GM11168 (cell line): ENCODE measurements at regions not wholly inside any gene's neighbourhood (a gene's known extent, or its start where the extent isn't known, plus 50 kb on each side); places are given as distances from the start of the nearest gene placed in this dataset.

Experiments
- in situ Hi-C: fragments of 300-500 bp; cut with MboI; formaldehyde crosslinking; loops from one replicate; pipeline ENCODE4 v1.12.0; 2022; ENCODE audit warnings: low sequenced_read_pairs; ENCODE audit not compliant: unreplicated experiment

DNA sequence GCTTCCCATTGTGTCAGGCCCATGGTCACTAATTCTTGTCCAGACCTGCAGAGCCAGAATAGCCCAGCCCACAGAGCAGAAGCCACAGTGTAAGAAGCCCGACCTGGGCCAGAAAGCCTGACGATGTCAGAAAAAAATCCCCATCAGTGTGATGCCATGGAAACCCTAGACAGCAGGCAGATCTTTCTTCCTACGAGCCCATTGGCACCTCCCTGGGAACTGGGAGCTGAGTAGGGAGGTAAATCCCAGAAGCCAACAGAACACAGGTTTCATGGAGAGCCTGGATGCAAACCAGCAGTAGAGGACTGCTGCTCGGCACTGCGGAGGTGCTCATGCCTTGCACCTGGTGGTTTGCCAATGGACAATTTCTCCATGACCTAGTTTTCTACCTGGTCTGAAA, 82.2 kb upstream of the SLC22A16 start:
- in situ Hi-C loops = no loop called here

DNA sequence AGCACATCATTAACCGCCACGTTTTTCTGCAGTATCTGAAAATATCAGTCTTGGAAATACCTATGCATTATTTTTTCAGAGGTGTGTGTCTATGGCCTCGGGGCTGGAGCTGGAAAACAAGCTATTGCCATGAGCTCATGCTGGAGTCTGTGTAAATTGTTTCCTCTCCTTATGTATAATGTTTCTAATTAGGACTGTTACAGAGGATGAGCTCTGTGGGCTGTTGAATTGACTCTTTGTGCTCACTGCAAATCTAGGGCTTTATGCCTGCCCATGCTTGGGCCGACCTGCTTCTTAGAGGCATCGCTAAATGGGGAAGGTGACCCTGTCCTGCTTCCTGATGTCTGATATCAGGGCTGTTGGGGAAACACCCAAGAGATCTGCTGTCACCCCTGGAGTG, 80.8 kb upstream of the SLC22A16 start:
- in situ Hi-C loops = no loop called here

DNA sequence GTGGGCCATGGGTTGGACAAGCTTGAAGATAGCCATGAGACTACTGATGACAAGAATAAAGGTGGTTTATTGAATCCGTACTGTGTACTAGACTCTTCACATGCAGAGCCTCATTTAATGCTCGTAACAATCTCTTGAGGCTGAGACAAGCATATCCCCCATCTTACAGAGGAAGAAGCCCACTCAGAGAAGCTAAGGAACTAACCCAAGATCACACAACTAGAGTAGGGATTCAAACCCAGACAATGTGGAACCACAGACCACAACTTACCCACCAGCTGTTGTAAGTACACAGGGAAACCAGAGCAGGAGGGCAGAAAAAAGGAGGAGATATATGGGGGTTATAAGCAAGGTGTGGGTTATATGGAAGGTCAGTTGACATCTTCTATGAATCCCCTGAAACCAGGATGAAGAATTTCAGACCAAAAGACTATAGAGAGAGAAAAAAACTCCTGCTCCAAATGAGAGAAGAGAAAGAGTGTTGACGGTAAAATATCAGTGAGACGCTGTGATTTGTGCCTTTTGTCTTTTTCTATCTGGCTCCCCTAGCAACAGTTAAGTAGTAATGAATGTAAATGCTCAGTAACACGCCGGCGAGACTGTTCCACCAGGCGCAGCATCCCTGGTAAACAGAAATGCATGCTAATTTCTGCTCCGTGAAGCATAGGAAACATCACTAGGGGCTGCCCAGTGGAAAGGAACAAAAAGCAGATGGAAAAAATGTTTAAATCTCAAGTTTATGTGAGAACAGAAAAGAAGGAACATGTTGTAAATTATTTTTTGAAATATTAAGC, 80.1 kb upstream of the SLC22A16 start:
- in situ Hi-C loops = no loop called here

DNA sequence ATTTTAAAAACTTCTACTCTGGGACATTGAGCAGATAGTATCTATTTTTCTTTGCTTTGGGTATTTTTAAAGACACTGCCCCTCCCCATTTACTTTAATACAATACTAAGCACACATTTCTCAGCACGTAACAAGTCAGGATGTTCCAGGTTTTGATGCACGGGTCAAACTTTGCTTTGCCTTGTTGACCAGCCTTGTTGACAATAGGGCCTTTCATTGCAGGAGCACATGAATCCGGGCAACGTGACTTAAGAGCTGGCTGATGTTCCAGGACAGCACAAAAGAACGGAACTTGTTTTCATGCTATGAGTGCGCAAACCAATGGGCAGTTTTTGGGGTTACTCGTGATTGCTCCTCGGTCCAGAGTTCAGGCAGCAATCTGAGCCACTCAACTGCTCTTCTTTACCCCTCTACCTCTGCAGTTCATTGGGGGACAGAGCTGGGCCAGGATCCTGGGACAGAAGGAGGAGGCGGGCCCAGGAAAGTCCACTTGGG, 78.6 kb upstream of the SLC22A16 start:
- in situ Hi-C loops = no loop called here

DNA sequence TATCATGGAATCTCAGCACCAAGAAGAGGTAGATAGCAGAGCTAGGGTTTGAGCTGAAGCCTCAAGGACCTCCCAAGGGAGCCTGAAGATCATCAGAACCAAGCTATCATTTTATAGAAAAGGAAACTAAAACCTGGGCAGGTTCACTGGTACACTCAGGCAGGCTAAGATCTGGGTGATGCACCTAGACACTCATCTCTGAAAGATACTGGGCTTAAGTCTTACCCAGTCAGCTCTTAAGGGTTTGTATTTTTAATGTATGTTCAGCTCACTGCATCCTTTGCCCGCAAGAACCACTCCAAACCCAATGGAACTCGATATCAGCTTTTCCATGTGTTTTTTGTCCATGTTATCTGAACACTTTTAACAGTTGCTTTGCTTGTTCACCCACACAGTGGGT, 78.0 kb upstream of the SLC22A16 start:
- in situ Hi-C loops = no loop called here

DNA sequence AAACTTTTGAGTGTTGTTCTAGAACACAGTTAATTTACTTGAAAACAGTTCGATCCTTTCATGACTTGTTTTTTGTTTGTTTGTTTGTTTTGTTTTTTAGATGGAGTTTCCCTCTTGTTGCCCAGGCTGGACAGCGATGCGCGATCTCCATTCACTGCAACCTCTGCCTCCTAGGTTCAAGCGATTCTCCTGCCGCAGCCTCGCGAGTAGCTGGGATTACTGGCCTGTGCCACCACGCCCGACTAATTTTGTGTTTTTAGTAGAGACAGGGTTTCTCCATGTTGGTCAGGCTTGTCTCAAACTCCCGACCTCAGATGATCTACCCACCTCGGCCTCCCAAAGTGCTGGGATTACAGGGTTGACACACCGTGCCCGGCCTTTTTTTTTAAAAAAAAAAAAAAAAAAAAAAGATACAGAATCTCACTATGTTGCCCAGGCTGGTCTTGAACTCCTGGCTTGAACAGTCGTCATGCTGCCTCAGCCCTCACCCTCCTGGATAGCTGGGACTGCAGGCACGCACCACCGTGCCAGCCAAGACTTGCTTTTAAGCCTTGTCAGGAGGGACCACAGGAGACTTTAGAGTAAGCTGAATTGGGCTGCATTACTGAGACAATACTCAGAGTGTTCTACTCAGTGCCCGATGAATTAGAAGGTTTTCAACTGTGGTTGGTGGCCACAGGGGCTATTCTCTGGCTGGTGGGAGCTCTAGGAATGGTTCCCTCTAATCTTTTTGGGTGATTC, 76.7 kb upstream of the SLC22A16 start:
- in situ Hi-C loops = no loop called here

DNA sequence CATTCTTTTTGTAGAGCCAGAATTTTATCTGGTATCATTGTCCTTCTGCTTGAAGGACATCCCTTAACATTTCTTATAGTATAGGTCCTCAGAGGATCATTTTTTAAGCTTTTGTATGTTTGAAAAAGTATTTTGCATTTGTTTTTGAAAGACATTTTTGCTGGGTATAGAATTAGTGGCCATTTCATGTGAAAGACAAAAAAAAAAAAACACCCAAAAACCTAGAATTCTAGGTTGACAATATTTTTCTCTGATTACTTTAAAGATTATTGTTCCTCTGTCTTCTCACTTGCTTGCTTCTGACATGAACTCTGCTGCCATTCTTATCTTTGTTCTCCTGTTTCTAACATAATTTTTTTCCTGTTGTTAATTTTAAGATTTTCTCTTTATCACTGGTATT, 75.7 kb upstream of the SLC22A16 start:
- in situ Hi-C loops = no loop called here

DNA sequence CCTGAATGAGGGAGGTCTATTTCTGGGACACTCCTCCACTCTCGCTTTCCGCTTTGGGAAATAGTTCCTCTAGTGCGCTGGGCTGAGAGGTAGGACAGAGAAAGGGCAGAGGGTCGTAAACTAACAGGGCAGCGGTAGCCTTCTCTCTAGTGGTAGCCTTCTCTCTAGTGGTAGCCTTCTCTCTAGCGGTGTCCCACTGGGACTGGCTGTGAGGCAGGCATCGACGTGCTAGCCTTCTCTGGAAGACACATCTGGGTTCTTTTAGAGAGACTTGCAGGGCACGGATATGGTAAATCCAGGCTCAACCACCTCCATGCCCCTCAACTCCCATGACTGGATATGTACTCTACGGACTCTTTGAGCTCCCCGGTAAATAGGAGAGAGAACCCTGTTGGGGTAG, 74.7 kb upstream of the SLC22A16 start:
- in situ Hi-C loops = no loop called here

DNA sequence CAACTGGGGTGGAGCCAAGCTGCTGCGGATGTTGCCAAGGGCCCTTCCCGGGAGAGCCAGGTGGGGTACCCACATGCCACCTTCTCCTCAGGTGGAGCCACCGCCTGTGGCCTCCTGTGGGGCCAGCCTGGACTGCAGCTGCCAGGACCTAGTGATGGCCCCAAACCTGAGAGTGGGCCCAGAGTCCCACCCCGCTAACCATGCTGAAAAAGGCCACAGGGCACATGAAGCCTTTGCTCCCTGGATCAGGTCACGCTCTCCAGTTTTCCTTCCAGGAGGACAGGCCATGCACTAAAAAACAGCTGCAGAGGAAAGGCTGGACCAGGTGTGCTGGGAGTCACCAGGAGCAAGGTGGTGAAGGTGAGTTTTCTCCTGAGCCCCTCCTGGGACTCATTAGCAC, 73.9 kb upstream of the SLC22A16 start:
- in situ Hi-C loops = no loop called here

DNA sequence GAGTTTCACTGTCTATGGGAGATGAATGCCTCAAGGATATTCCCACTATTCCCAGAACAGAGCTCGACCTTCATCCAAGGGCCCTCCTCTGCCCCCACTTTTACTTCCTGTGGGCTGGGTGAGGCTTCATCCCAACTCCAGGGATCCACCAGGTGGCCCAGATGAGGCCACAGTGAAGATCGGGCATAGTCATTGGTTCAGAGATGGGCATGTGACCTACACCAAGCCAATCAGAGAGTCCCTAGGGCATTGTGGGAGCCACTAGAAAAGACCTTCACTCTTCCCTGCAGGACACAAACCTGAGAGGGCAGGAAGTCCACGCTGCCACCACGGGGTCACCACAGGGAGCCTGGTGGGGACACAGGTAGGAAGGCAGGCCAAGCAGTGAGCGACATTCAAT, 72.9 kb upstream of the SLC22A16 start:
- in situ Hi-C loops = no loop called here

DNA sequence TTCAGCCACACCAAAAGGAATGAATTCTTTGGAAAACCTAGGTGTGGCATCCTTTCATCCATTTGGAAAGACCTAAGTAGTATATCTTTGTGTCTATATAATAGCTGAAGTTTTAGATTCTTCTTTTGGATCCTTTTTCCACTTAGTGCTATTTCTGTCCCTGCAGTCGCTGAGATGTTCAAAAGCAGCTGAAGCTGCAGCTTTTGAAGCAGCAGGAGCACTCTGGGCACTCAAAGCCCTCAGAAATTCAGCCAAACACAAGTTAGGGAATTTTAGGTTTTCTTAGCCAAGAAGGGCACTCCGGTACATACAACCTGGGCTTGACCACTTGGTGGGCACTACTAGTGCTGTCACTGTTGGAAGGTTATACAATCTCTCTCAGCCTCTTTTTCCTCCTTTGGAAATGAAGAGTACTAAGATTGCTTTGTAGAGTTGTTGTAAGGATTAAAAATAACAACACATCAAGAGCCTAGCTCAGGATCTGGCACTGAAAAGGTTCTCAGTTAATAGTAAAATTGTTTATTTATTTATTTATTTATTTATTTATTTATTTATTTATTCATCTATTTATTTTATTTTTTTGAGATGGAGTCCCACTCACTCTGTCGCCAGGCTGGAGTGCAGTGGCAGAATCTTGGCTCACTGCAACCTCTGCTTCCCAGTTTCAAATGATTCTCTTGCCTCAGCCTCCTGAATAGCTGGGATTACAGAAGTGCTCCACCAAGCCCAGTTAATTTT, 71.9 kb upstream of the SLC22A16 start:
- in situ Hi-C loops = no loop called here

DNA sequence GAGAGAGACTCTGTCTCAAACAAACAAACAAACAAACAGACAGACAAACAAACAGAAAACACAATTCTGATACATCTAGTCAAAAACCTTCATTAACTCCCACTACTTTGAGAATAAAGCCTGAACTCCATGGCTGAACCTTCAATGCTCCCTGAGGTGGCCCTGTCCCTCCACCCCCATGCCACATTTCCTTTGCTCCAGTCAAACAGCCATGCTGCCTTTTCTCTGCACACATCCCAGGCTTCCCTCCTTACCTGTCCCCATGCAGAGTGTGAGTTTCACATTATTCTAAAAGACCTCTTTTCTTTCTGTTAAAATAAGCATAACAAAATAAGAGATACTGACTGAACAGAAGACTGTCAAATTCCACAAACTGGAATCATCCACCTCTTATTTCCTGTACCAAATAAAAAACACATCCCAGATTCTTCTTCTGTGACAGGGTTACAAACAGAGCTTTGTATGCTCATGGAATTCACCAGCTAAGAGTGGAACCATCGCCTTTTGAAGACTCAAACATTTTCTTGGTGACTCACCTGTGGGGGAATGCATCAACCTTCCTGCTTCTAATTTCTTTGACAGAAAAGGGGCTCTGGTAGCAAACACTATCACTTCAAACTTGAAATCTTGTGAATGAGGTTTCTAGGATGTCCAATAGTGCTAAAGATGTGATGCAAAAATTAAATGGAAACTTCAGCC, 71.0 kb upstream of the SLC22A16 start:
- in situ Hi-C loops = no loop called here

DNA sequence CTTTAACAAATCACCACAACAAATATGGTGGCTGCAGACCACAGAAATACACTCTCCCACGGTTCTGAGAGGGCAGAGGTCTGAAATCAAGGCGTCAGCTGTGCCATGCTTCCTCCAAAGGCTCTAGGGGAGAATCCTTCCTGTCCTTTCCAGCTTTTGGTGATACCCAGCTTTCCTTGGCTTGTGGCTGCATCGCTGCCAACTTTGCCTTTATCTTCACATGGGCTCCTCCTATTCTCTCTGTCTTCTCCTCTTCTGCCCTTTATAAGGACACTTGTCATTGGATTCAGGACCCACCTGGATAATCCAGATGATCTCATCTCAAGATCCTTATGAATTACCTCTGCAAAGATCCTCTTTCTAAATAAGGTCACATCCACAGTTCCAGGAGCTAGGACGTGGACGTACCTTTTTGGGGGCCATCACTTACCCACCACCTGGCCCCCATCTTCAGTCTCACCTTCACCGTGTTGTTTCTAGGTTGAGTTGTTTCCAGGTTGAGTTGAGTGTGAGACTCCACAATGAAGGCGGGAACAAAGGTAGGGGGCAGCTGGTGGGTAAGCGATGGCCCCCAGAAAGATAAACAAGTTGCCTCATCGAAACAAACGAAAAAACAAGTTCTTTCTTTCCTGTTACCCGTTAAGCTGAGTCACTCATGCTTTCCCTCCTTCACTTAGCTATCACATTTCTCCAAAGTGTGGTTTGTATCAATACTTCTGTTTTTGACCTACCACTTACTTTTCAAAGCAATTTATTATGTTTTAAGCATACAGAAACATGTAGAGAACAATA, 68.9 kb upstream of the SLC22A16 start:
- in situ Hi-C loops = no loop called here

DNA sequence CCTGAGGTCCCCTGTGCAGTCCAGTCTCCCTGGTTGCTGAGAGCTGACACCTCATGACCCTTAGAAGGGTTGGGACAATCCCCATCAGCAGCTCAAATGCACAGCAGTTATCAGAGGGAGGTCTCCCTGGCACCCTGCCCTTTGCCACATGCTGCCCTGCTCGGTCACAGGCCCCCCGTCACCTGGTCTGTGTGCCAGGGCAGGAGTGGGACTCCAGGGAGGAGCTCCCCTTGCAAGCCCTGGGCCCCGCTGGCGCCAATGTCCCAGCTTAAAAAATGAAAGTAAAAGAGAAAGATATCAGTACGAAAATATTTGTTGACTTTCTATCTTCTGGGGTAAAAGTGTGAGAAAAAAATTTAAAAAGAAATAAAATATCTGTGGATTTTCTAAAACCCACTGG, 68.1 kb upstream of the SLC22A16 start:
- in situ Hi-C loops = no loop called here

DNA sequence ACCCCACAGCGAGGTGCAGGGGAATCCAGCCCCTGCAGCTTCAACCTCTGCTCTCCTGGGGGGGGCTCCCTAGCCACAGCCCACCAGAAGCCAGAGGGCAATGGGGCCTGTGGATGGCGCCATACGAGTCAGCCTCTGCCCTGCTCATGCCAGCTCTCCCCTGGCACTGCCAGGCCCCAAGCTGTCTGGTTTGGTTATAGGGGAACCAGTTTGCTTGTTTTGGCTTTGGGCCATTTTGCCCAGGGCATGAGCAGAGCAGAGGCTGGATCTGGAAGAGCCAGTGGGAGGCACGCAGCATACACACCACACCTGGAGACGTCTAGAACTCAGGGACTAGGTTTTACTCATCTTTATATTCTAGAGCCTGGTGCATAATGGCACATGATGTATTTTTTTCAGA, 66.7 kb upstream of the SLC22A16 start:
- in situ Hi-C loops = no loop called here

DNA sequence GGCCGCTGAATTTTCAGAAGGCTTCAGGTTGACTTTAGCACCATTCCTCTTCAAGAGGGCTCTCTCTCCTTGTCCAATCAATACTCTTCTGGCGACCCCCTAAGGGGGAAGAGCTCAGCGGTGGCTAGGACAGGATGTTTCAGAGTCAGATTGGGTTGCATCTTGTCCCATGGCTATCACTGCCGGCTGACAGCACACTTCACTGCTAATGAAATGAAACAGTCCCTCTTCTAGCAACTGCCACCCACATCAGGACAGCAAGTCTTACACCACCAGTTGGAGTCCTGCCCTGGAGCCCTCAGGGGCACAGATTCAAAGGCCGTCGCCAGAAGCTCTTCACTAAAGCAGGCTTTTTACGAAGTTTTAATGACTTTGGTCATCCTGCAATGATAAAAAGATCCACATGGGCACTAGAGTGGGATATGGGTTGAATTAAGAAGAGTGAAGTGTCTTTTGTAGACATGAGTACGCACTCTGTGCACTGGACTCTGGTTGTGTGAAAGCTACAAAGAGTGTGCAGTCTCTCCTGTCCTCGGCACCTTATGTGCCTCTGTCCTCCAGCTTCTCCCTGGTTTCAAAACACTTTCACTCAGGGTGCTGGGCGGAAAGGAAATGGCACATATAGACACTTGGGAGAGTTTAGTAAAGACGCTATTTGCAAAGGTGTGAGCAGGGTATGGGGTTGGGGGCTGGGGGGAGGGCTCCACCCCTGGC, 66.1 kb upstream of the SLC22A16 start:
- in situ Hi-C loops = no loop called here

DNA sequence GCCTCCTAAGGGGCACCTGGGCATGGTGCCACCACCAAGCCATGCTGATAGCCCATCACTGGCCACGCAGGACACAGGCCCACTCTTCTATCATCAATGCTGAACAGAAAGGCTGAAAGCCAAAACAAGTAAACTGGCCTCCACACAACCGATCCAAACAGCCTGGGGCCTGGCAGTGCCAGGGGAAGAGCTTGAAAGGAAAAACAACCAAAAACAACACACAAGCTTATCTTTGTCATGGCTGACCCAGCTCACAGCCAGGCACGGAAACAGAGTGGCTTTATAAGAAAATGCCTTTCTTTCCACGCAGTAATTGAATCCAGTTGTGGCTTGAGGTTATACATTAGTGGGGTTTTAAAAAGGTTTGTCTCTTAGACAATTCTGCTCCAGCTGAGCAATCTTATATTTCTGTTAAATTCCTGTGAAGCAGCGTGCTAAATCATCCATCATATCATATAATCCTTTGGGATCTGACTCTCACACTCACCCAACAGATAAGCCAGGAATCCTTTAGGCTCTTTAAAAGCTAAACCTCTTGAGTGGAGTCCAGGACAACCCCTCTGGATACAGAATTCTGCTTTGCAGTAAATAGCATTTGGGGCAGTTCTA, 65.4 kb upstream of the SLC22A16 start:
- in situ Hi-C loops = no loop called here

DNA sequence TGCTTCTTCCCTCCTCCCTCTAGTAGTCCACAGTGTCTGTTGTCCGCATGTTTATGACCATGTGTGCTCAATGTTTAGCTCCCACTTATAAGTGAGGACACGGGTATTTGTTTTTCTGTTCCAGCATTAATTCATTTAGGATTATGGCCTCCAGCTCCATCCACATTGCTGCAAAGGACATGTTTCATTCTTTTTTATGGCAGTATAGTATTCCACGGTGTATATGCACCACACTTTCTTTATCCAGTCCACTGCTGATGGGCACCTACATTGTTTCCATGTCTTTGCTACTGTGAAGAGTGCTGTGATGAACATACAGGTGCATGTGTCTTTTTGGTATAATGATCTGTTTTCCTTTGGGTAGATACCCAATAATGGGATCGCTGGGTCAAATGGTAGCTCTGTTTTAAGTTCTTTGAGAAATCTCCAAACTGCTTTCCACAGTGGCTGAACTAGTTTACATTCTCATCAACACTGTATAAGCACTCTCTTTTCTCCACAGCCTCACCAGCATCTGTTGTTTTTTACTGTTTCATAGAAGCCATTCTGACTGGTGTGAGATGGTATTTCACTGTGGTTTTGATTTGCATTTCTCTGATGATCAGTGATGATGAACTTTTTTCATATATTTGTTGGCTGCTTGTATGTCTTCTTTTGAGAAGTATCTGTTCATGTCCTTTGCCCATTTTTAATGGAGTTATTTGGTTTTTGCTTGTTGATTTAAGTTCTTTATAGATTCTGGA, 63.0 kb upstream of the SLC22A16 start:
- in situ Hi-C loops = loop anchor here (10.0 kb wide), 2 partner anchors 125 to 405 kb away; no protein-coding TSS in a partner anchor
